Heart left ventricle (tissue), 13 donors: ENCODE measurements at regions not wholly inside any gene's neighbourhood (a gene's known extent, or its start where the extent isn't known, plus 50 kb on each side); places are given as distances from the start of the nearest gene placed in this dataset.

ENCODE experiments used
- POLR2A ChIP-seq, 2 donors: fragments of 450-650 bp; IDR thresholded peaks; one replicate each; pipeline ENCODE4 v1.6.1; 2017; ENCODE audit warnings: antibody characterized with exemption in 2 of 2, mild to moderate bottlenecking in 2 of 2, moderate library complexity in 2 of 2
- TF ChIP-seq, protein P1 (sequence below), 12 donors: fragments of 200-600 bp; sonication (generic) in 4 of 12; IDR thresholded peaks; one replicate each; pipeline versions ENCODE4 v1.5.0 to v1.8.0; 2018 to 2022; ENCODE audit warnings: antibody characterized with exemption in 12 of 12, mild to moderate bottlenecking in 5 of 12
- donor health status: ischemic (EF 13 %, LVEDD 7.1; RV severe dilation, severe dysfunction).
- donor health status: DM: no; HTN: yes; CAD: no.
- donor health status: DM: no; HTN: no; CAD: no.
- donor health status: ischemic (EF 25% LVEDD 6.9; RV normal size, moderate dysfunction).
- donor health status: ischemic (EF 25% LVEDD 5.7; RV mildly dilated, moderate dysfunction).
- donor health status: ischemic (EF 35%, LVEDD 5.7; RV mildly dilated, moderate dysfunction).
- donor health status: nonischemic (EF 11% LVEDD 7.7; RV severe dilation, severe dysfunction).
- donor health status: DM: yes; HTN: yes; CAD: no.
- donor health status: PGD.
- donor health status: ischemic (EF 29% LVEDD 5.4; RV normal size, mild dysfunction).
- donor health status: nonischemic (EF 23%, LVEDD 6.1; RV moderate dilation, normal function).

DNA sequence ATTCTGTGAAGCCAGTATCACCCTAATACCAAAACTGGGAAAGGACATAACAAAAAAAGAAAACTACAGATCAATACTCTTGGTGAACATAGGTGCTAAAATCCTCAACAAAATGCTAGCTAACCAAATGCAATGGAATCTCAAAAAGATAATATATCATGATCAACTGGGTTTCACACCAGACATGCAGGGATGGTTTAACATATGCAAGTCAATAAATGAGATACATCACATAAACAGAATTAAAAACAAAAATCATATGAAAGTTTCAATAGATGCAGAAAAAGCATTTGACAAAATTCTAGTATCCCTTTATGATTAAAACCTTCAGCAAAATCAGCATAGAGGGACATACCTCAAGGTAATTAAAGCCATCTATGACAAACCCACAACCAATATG, 198.2 kb upstream of the NDUFV2 start:
- TF ChIP-seq POLR2A (IDR thresholded peaks at IDR 0.05), result no peak
- TF ChIP-seq, protein P1, sequence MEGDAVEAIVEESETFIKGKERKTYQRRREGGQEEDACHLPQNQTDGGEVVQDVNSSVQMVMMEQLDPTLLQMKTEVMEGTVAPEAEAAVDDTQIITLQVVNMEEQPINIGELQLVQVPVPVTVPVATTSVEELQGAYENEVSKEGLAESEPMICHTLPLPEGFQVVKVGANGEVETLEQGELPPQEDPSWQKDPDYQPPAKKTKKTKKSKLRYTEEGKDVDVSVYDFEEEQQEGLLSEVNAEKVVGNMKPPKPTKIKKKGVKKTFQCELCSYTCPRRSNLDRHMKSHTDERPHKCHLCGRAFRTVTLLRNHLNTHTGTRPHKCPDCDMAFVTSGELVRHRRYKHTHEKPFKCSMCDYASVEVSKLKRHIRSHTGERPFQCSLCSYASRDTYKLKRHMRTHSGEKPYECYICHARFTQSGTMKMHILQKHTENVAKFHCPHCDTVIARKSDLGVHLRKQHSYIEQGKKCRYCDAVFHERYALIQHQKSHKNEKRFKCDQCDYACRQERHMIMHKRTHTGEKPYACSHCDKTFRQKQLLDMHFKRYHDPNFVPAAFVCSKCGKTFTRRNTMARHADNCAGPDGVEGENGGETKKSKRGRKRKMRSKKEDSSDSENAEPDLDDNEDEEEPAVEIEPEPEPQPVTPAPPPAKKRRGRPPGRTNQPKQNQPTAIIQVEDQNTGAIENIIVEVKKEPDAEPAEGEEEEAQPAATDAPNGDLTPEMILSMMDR (IDR thresholded peaks at IDR 0.05), result no peak
